Adrenal gland (tissue), 9 donors: ENCODE measurements at regions not wholly inside any gene's neighbourhood (a gene's known extent, or its start where the extent isn't known, plus 50 kb on each side); places are given as distances from the start of the nearest gene placed in this dataset.

ENCODE experiments used
- DNase-seq, 7 donors: peaks; one replicate each; pipeline ENCODE4 v3.0.0-alpha.2; 2019 to 2020
- H3K27ac ChIP-seq, 5 donors: fragments of 200-600 bp; sonication (generic) in 4 of 5; 1 replicate in 3 of 5; 2 replicates in 2 of 5; pipeline versions ENCODE4 v1.5.1 to v1.8.0; 2016 to 2020; ENCODE audit warnings: mild to moderate bottlenecking in 1 of 5
- H3K27me3 ChIP-seq: fragments of 200-600 bp; 2 replicates; pipeline ENCODE4 v1.8.0; 2021
- H3K36me3 ChIP-seq, 2 donors: fragments of 200-600 bp; replicated peaks in 1 of 2; 1 replicate in 1 of 2; 2 replicates in 1 of 2; pipeline versions ENCODE4 v1.5.1 to v1.8.0; 2018 to 2022
- H3K4me1 ChIP-seq, 2 donors: fragments of 200-600 bp; replicated peaks in 1 of 2; 1 replicate in 1 of 2; 2 replicates in 1 of 2; pipeline versions ENCODE4 v1.5.1 to v1.8.0; 2018 to 2021
- H3K4me3 ChIP-seq, 4 donors: fragments of 200-600 bp; sonication (generic) in 3 of 4; one replicate each; pipeline ENCODE4 v1.5.1; 2016 to 2018
- H3K9me3 ChIP-seq, 3 donors: fragments of 200-600 bp; sonication (generic) in 1 of 3; replicated peaks in 1 of 3; 1 replicate in 2 of 3; 2 replicates in 1 of 3; pipeline versions ENCODE4 v1.5.1 to v1.8.0; 2016 to 2021
- POLR2A ChIP-seq, 2 donors: fragments of 450-650 bp; IDR thresholded peaks; one replicate each; pipeline ENCODE4 v1.6.1; 2017; ENCODE audit warnings: antibody characterized with exemption in 2 of 2, mild to moderate bottlenecking in 2 of 2, moderate library complexity in 1 of 2
- WGBS, 4 donors: extraction: QIAGEN DNeasy Blood & Tissue Kit in 2 of 4; methylation state at CpG; one replicate each; pipeline versions ENCODE4 v1.1.5 to v1.1.7; 2013 to 2017; 5-methylcytosine and 5-hydroxymethylcytosine counted together
- intact Hi-C, 2 donors: fragments of 100-400 bp; cut with DNase I; formaldehyde crosslinking; loops; one replicate each; pipeline versions ENCODE4 v1.14.1 to v1.15.0; 2022 to 2023
- TF ChIP-seq, protein P1 (sequence below), 6 experiments: fragments of 450-650 bp in 4 of 6; fragments of 200-600 bp in 2 of 6; sonication (generic) in 1 of 6; IDR thresholded peaks; 1 replicate in 5 of 6; 2 replicates in 1 of 6; pipeline versions ENCODE4 v1.5.1 to v1.8.0; 2016 to 2021; ENCODE audit warnings: antibody characterized with exemption in 6 of 6, mild to moderate bottlenecking in 2 of 6, moderate library complexity in 1 of 6
- donor health status: healthy with polysubstance abuse.
- donor health status: Bipolar disorder and iron deficiency.
- donor health status: DM: yes; HTN: yes; CAD: no.
- donor health status: DM: no; HTN: no; CAD: no.
- donor health status: DM: no; HTN: no; CAD: no.

DNA sequence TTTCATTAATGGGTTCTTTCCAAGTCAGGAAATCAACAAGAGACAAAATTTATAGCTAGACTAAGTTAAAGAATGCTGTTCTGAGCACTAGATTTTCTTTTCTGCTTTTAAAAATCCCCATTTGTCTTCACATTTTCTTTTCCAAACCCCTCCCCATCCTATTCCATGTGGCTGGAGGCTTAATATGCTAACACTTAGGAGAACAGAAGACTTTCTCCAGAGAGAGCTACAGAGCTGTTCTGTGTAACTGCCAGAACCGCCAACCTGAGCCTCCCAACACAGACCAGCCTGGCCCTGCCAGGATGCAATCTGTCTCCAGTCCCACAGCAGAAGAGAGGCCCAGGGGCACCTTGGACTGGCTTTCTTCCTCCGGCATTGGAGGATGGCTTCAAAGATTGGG, 264.1 kb downstream of the NDFIP2 start:
- 44 to 79% (median 55%) methylated on average over 2 of the region's 2 CpGs for WGBS, 4 donors
- Histone ChIP-seq H3K36me3 (no peaks in the 10 kb centered on the region), H3K27ac (no peak overlapping the region), H3K9me3 (no peaks in the 10 kb centered on the region), H3K27me3 (no peaks in the 10 kb centered on the region), H3K4me1 (peaks cover 7 to 14% of the 10 kb centered on the region in 2 donors), H3K4me3 (no peak overlapping the region)
- DNase-seq = no peak
- TF ChIP-seq POLR2A (IDR thresholded peaks at IDR 0.05) = no peak
- TF ChIP-seq, protein P1, sequence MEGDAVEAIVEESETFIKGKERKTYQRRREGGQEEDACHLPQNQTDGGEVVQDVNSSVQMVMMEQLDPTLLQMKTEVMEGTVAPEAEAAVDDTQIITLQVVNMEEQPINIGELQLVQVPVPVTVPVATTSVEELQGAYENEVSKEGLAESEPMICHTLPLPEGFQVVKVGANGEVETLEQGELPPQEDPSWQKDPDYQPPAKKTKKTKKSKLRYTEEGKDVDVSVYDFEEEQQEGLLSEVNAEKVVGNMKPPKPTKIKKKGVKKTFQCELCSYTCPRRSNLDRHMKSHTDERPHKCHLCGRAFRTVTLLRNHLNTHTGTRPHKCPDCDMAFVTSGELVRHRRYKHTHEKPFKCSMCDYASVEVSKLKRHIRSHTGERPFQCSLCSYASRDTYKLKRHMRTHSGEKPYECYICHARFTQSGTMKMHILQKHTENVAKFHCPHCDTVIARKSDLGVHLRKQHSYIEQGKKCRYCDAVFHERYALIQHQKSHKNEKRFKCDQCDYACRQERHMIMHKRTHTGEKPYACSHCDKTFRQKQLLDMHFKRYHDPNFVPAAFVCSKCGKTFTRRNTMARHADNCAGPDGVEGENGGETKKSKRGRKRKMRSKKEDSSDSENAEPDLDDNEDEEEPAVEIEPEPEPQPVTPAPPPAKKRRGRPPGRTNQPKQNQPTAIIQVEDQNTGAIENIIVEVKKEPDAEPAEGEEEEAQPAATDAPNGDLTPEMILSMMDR (IDR thresholded peaks at IDR 0.05) = no peak
- intact Hi-C loops = no loop called here

DNA sequence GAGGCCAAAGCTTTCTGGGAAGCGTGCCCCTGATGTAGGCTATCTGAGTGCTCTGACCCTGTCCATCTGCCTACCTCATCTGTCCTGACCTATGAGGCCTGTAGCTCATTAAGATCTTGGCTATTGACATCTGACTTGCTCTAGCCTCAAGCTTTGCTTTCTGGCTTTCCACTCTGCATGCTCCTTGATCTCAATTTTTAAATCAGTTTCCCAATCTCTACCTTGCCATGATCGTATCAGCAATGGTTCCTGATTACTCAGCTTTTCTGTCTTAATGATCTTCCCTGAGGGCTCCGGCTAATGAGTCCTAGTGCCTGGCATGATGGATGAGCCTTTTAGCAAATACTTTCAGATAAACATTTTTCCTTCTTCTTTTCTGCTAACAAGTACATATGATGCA, 262.0 kb downstream of the NDFIP2 start:
- Histone ChIP-seq H3K27ac (no peak overlapping the region), H3K9me3 (no peaks in the 10 kb centered on the region), H3K4me1 (peaks cover 7 to 14% of the 10 kb centered on the region in 2 donors), H3K4me3 (no peak overlapping the region), H3K36me3 (no peaks in the 10 kb centered on the region), H3K27me3 (no peaks in the 10 kb centered on the region)
- DNase-seq = peak in 1 of 7 donors; percentile 22
- no peak for TF ChIP-seq POLR2A (IDR thresholded peaks at IDR 0.05)
- TF ChIP-seq, protein P1 (IDR thresholded peaks at IDR 0.05) = no peak
- WGBS, 4 donors = 65 to 77% (median 71%) methylated on average over 3 of the region's 3 CpGs
- intact Hi-C loops = no loop called here

DNA sequence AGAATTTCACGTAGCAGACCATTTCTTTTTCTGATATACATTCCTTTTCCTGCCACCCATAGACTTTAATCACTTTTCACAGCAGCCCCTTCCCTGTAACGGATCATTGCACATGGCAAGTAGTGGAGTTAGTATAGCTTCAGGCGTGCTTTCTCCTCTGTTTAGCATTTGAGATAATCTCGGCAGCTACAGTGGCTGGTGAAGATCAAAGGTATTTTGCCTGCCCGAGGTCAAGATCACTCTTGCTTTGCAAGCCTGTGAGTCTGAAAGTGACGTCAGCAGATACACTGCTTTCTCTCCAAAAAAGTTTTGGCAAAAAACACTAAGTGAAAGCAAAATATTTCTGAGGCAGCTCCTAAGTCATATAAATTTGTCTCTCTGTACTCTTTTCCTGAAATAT, 260.0 kb downstream of the NDFIP2 start:
- Histone ChIP-seq H3K27me3 (no peaks in the 10 kb centered on the region), H3K4me1 (peaks cover 7 to 14% of the 10 kb centered on the region in 2 donors), H3K9me3 (no peaks in the 10 kb centered on the region), H3K36me3 (no peaks in the 10 kb centered on the region), H3K27ac (peak overlapping the region in 3 of 5 donors; percentile 31 to 35 (median 33)), H3K4me3 (peak overlapping the region in 1 of 4 donors; percentile 31)
- WGBS, 4 donors = 15 to 31% (median 21%) methylated on average over 6 of the region's 6 CpGs
- peak; percentile 45 to 77 (median 68) for DNase-seq
- intact Hi-C loops = no loop called here
- TF ChIP-seq, protein P1 (IDR thresholded peaks at IDR 0.05) = no peak
- no peak for TF ChIP-seq POLR2A (IDR thresholded peaks at IDR 0.05)

DNA sequence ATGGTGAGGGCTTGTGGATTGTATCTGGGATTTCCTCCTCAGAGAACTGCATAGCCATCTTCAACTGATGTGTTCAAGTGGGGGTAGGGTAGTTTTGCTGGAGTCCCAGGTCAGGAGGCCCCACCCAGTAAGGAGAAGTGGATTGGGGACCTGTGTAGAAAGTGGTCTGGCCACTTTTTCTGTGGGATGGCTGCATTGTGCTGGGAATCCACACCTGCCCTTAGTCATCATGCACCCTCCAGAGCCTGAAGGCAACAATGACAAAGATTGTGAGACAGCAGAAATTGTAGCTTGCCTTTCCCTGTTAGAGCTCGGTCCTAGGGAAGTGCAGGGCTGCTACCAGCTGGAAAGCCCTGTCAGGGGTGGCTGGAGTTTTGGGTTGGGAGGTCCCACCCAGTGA, 255.4 kb downstream of the NDFIP2 start:
- H3K4me3 ChIP-seq = no peak overlapping the region
- H3K9me3 ChIP-seq = peaks cover 0 to 6% (median 0%) of the 10 kb centered on the region in 3 donors
- no peak for TF ChIP-seq POLR2A (IDR thresholded peaks at IDR 0.05)
- TF ChIP-seq, protein P1 (IDR thresholded peaks at IDR 0.05) = no peak
- H3K36me3 ChIP-seq = no peaks in the 10 kb centered on the region
- WGBS, 4 donors = 73 to 100% (median 89%) methylated on average over 1 of the region's 1 CpG
- no peak overlapping the region for H3K27ac ChIP-seq
- intact Hi-C loops = no loop called here
- DNase-seq = no peak
- H3K27me3 ChIP-seq = no peaks in the 10 kb centered on the region
- peaks cover 7 to 10% of the 10 kb centered on the region in 2 donors for H3K4me1 ChIP-seq
